Caco-2 (cell line): ENCODE measurements at regions not wholly inside any gene's neighbourhood (a gene's known extent, or its start where the extent isn't known, plus 50 kb on each side); places are given as distances from the start of the nearest gene placed in this dataset.

Experiments
- BruUV-seq: library from RNA; stranded (reverse); fragments of 400-500 nt; replicated peaks from 2 replicates; lab custom pipeline; 2021; lab: Mats Ljungman, UMichigan
- CTCF ChIA-PET: fragments of 300-600 bp; sonication (Branson Sonifier 250); formaldehyde crosslinking; loops from one replicate; lab custom pipeline; 2022; ENCODE audit warnings: antibody characterized with exemption; lab: Charles Lee
- POLR2A ChIA-PET: fragments of 300-600 bp; sonication (Branson Sonifier 250); formaldehyde crosslinking; loops from one replicate; lab custom pipeline; 2022; ENCODE audit warnings: antibody characterized with exemption; lab: Charles Lee
- DNase-seq, 2 experiments: peaks; one replicate each; pipeline versions ENCODE4 v3.0.0 to v3.0.0-alpha.2; 2020 to 2022
- H3K27me3 ChIP-seq: replicated peaks from 2 replicates; pipeline ENCODE4 v1.6.0; 2011; ENCODE audit warnings: low read length; ENCODE audit not compliant: control insufficient read depth, insufficient read depth
- H3K36me3 ChIP-seq: 2 replicates; pipeline ENCODE4 v1.5.1; 2011; ENCODE audit warnings: low read length; ENCODE audit not compliant: control insufficient read depth, insufficient read depth
- H3K4me1 ChIP-seq: fragments of 250-450 bp; sonication (Bioruptor Pico); 2 replicates; pipeline ENCODE4 v1.5.1; 2020; ENCODE audit warnings: mild to moderate bottlenecking
- H3K4me3 ChIP-seq: 2 replicates; pipeline ENCODE4 v1.5.1; 2011; ENCODE audit warnings: low read depth, mild to moderate bottlenecking, control low read depth, low read length
- H3K9me3 ChIP-seq: fragments of 250-450 bp; sonication (Bioruptor Pico); 2 replicates; pipeline ENCODE4 v1.5.1; 2020; ENCODE audit warnings: mild to moderate bottlenecking, moderate library complexity
- H3K27ac Mint-ChIP-seq: one replicate; pipeline ENCODE4 v1.8.0; 2022; ENCODE audit warnings: mixed read lengths; ENCODE audit not compliant: unreplicated experiment
- H3K27me3 Mint-ChIP-seq: one replicate; pipeline ENCODE4 v1.8.0; 2022; ENCODE audit warnings: mixed read lengths; ENCODE audit not compliant: insufficient read depth, unreplicated experiment
- H3K36me3 Mint-ChIP-seq: one replicate; pipeline ENCODE4 v1.8.0; 2022; ENCODE audit warnings: mild to moderate bottlenecking, mixed read lengths; ENCODE audit not compliant: insufficient read depth, unreplicated experiment
- H3K4me1 Mint-ChIP-seq: one replicate; pipeline ENCODE4 v1.8.0; 2022; ENCODE audit warnings: low read depth, mixed read lengths; ENCODE audit not compliant: unreplicated experiment
- H3K4me3 Mint-ChIP-seq: one replicate; pipeline ENCODE4 v1.8.0; 2022; ENCODE audit warnings: mild to moderate bottlenecking, moderate library complexity, mixed read lengths; ENCODE audit not compliant: unreplicated experiment
- H3K9me3 Mint-ChIP-seq: one replicate; pipeline ENCODE4 v1.8.0; 2022; ENCODE audit warnings: mixed read lengths; ENCODE audit not compliant: unreplicated experiment
- intact Hi-C: fragments of 100-400 bp; cut with micrococcal nuclease; formaldehyde crosslinking; loops from one replicate; pipeline ENCODE4 v1.10.0; 2022; ENCODE audit not compliant: unreplicated experiment
- TF ChIP-seq, protein P1 (sequence below), 2 experiments: fragments of 200-600 bp in 1 of 2; IDR thresholded peaks; 1 replicate in 1 of 2; 2 replicates in 1 of 2; pipeline versions ENCODE4 v1.5.1 to v1.8.0; 2011 to 2022; ENCODE audit warnings: antibody characterized with exemption in 1 of 2, control low read depth in 1 of 2, inconsistent platforms in 1 of 2, low read depth in 1 of 2, low read length in 1 of 2, mild to moderate bottlenecking in 1 of 2, moderate library complexity in 1 of 2; ENCODE audit not compliant: insufficient read depth in 1 of 2, severe bottlenecking in 1 of 2, unreplicated experiment in 1 of 2

DNA sequence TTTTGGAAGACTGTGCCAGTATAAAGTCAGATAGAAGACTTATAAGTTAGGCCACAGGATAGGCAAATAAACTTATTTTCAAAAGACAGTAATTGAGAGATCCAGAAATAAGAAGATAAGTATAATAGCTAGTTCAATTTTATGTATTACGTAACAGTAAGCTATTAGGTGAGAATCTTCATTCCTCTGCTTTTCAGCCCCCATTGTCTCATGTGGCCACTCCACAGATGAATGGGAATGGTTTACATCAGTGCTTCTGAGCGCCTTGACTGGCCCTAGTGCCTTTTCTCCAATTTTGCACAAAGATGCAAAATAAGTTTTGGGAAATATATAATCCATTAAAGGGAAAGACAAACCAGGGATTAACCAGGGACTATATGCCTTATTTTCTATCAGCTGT lies 550.5 kb downstream of the MMUT start:
- no peak overlapping the region for H3K4me3 ChIP-seq
- Mint-ChIP-seq H3K9me3 (peaks cover 7% of the 10 kb centered on the region), H3K27me3 (no peaks in the 10 kb centered on the region), H3K27ac (no peak overlapping the region), H3K36me3 (no peaks in the 10 kb centered on the region), H3K4me3 (no peak overlapping the region), H3K4me1 (peaks cover 12% of the 10 kb centered on the region)
- ChIA-PET CTCF (no interaction called here), POLR2A (no interaction called here)
- H3K4me1 ChIP-seq: peaks cover 9% of the 10 kb centered on the region
- no peaks in the 10 kb centered on the region for H3K36me3 ChIP-seq
- no peak for DNase-seq
- no peaks in the 10 kb centered on the region for H3K27me3 ChIP-seq
- intact Hi-C loops: no loop called here
- TF ChIP-seq, protein P1, sequence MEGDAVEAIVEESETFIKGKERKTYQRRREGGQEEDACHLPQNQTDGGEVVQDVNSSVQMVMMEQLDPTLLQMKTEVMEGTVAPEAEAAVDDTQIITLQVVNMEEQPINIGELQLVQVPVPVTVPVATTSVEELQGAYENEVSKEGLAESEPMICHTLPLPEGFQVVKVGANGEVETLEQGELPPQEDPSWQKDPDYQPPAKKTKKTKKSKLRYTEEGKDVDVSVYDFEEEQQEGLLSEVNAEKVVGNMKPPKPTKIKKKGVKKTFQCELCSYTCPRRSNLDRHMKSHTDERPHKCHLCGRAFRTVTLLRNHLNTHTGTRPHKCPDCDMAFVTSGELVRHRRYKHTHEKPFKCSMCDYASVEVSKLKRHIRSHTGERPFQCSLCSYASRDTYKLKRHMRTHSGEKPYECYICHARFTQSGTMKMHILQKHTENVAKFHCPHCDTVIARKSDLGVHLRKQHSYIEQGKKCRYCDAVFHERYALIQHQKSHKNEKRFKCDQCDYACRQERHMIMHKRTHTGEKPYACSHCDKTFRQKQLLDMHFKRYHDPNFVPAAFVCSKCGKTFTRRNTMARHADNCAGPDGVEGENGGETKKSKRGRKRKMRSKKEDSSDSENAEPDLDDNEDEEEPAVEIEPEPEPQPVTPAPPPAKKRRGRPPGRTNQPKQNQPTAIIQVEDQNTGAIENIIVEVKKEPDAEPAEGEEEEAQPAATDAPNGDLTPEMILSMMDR (IDR thresholded peaks at IDR 0.05; ENCODE audit: insufficient read depth in 1 of 2, low read depth in 1 of 2, low read length in 1 of 2, severe bottlenecking in 1 of 2, unreplicated experiment in 1 of 2): no peak
- no peaks in the 10 kb centered on the region for H3K9me3 ChIP-seq
- BruUV-seq: no TSS peak

DNA sequence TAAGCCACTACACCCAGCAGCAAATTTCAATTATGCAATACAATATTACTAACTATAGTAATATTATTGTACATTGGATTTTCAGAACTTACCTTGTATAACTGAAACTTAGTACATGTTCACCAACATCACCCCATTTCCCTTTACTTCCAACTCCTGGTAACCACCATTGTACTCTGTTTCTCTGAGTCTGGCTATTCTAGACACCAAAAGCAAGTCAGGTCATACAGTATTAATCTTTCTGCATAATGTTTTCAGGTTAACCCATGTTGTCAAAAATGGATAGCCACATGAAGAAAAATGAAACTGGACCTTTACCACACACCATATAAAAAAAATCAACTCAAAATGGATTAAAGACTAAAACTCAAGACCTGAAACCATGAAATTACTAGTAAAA lies 558.2 kb downstream of the MMUT start:
- CTCF ChIA-PET: no interaction called here
- intact Hi-C loops: no loop called here
- Histone ChIP-seq H3K4me1 (no peaks in the 10 kb centered on the region), H3K9me3 (no peaks in the 10 kb centered on the region), H3K36me3 (no peaks in the 10 kb centered on the region), H3K27me3 (no peaks in the 10 kb centered on the region), H3K4me3 (no peak overlapping the region)
- Mint-ChIP-seq H3K36me3 (no peaks in the 10 kb centered on the region), H3K27ac (no peak overlapping the region), H3K4me3 (no peak overlapping the region), H3K9me3 (no peaks in the 10 kb centered on the region), H3K27me3 (no peaks in the 10 kb centered on the region), H3K4me1 (no peaks in the 10 kb centered on the region)
- TF ChIP-seq, protein P1 (IDR thresholded peaks at IDR 0.05; ENCODE audit: insufficient read depth in 1 of 2, low read depth in 1 of 2, low read length in 1 of 2, severe bottlenecking in 1 of 2, unreplicated experiment in 1 of 2): no peak
- BruUV-seq: no TSS peak
- DNase-seq: no peak
- POLR2A ChIA-PET: no interaction called here

- Histone ChIP-seq H3K9me3 (no peaks in the 10 kb centered on the region), H3K4me1 (no peaks in the 10 kb centered on the region), H3K4me3 (no peak overlapping the region), H3K27me3 (no peaks in the 10 kb centered on the region), H3K36me3 (no peaks in the 10 kb centered on the region)
- Mint-ChIP-seq H3K27me3 (no peaks in the 10 kb centered on the region), H3K4me1 (no peaks in the 10 kb centered on the region), H3K9me3 (no peaks in the 10 kb centered on the region), H3K27ac (no peak overlapping the region), H3K36me3 (no peaks in the 10 kb centered on the region), H3K4me3 (no peak overlapping the region)
- no peak for DNase-seq
- intact Hi-C loops: no loop called here
- ChIA-PET CTCF (no interaction called here), POLR2A (no interaction called here)
- TF ChIP-seq, protein P1 (IDR thresholded peaks at IDR 0.05; ENCODE audit: insufficient read depth in 1 of 2, low read depth in 1 of 2, low read length in 1 of 2, severe bottlenecking in 1 of 2, unreplicated experiment in 1 of 2): no peak
- BruUV-seq: no TSS peak
Observed at GRCh38 chr6:48894469-48894868, 568.6 kb downstream of the MMUT start.
